ENCODE measurements at regions not wholly inside any gene's neighbourhood (a gene's known extent, or its start where the extent isn't known, plus 50 kb on each side); places are given as distances from the start of the nearest gene placed in this dataset.

- no peak for TF ChIP-seq CTCF (IDR thresholded peaks at IDR 0.05)
- TF ChIP-seq POLR2A (IDR thresholded peaks at IDR 0.05), result no peak
Observed at GRCh38 chr4:92237559-92237958, 66.2 kb upstream of the GRID2 start.

All from body of pancreas (tissue), 4 donors.